NCI-H526 (cell line): ENCODE measurements at regions not wholly inside any gene's neighbourhood (a gene's known extent, or its start where the extent isn't known, plus 50 kb on each side); places are given as distances from the start of the nearest gene placed in this dataset.

ENCODE experiments used
- DNase-seq, 2 experiments: peaks; one replicate each; lab custom pipeline; 2025; lab: John Stamatoyannopoulos, UW

DNA sequence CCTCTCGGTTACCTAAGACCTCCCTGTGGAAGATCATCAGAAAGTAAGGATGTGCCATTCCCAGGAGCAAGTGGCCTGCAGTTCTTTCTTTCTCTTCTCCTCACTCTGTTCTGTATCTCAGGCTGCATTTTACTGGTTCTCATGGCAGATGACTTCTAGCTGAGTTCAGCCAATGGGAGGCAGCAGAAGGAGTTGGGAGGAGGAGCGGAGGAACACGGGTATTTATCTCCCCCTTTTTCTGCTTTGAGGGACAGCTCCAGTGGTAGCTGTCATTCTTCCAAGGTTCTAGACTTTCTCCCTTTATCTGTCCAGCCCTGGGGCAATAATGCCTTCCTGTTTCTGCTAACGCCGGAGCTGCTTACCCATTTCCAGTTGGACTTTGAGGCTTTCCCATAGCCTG, 339.9 kb downstream of the NR2F2 start:
- DNase-seq: no peak

DNA sequence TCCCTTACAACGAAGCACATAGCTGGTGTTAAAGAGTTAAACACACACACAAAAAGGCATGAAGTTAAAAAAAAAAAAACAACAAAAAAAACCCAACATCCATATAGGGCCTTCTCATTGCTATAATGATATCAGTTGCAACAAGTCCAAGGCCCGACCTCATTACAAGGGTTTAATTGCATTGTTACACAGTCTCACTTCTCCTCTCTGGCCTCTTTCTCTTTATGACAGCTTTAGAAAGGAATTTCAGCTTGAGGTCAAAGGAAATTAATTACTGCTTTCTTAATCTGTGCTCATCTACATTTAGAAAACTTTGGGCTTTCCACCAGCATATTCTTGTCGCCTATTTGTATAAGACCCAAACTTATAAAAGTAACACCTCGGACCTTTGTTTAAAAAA, 342.1 kb downstream of the NR2F2 start:
- DNase-seq: no peak

DNA sequence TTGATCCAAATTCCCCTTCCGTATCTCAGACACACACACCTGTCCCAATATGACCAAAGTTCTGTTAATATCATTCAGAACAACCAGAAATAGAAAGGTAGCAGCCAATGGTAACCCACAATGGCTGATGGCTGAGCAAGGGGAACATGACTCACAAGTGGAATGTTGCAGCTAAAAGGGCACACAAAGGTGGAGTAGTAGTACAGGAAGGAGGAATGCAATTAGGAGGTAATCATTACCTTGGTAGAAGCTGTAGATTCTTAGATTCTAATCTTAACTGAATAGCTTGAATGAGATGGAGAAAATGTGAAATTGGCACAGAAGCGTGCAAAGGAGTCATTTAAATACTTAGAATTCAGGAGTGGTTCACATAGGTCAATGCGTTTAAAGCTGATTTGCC, 347.9 kb downstream of the NR2F2 start:
- no peak for DNase-seq

DNA sequence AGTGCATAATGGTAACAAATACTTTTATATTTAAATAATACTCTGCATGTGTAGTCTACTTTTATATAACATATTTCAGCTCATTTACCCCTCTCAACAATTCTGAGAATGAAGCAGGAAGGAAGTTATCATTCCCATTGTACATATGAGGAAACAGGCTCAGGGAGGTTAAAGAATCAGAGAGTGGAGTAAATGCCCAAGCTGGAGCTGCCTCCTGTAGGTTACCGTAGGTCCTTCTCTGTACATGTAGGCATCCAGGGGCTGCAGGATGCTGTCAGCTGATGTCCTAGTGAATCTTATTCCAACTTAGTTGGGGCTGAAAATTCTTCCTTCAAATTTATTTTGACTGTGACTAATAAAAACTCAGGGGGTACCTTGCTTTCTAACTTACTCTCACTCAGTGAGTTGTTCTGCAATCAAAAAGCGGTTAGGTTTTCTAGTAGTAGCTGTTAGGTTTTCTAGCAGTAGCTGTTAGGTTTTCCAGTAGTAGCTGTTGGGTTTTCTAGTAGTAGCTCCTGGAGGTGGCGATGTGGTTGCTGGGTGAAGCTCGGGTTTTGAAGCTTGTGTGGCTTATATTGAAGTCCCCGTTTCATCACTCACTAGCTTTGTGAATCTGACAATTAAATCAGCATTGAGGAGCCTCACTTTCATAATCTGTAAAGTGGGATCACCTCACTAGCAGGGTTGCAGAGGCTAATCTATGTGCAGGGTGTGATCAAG, 357.0 kb downstream of the NR2F2 start:
- DNase-seq: no peak

DNA sequence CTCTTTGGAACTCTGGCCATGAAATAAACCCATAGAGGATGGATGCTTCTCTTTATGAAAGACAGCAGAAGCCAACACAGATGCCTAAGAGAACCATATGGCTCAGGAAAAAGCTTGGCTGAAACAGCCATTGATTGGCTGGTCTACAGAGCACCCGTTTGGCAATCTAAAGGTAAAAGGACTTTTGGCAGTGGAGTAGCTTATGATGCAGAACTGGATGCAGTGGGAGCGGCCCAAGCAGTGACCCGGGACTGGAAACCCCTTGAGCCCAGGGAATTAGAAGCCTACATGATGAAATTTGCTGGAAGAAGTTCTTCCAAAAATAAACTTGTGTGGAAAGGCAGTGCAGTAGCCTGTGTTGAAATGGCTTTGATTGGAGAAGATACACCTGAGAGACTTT, 360.2 kb downstream of the NR2F2 start:
- DNase-seq: no peak

DNA sequence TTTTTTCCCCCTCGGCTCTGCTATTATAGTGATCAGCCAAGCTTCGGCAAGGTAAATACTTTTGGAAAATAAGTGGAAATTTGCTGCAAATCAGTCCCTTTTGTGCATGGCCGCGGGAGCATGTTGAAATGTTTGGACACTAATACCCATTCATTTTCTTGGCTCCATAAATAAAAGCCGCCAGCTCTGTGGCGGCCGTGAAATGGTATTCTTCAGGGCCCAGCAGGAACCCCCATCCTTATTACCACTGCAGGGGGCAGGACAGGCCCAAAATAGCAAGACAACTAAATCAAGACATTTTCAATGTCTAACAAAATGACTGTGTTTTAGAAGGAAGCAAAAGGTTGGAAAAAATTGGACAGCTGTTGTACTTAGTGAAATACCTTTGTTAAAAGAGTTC, 362.3 kb downstream of the NR2F2 start:
- no peak for DNase-seq

DNA sequence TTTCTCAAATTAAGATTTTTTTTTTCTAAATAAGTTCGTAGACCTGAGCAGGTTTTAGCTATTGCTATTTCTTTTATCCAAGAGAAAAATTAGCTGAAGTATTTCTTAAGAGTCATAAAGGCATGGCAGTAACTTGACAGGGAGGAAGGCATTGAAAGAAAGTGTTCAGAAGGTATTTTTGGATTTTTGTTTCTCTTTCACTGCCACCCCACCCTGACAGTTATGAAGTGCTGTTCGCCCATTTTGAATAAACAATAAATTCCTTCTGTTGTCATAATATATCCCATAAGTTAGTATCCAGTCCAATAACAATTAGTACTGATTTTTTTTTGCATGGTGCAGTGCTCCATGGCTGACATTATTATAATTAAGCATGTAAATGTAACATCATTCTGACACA, 363.0 kb downstream of the NR2F2 start:
- DNase-seq: no peak

DNA sequence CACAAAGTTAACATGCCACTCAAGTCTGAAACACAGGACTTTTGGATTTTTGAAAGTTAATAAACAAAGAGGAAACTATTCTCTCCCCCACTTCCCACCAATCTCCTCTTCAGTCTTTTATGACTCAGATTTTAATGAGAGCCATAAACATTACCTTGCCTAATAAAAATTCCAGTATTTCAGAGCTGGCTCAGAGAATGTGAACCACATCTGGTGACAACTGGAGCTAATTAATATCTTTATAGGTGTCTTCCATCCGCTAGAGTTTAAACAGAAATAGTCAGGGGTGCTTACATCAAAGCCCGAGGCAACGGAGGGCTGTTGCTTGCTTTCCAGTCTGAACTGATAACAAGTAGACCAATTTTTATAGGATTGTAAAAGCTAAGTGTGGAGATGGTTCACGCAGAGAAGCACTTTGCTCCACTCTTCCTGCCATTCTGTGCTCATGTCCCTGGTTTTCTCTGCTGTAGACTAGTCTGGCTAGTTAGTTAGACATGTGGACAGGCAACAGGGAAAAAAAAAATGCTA, 363.6 kb downstream of the NR2F2 start:
- no peak for DNase-seq

DNA sequence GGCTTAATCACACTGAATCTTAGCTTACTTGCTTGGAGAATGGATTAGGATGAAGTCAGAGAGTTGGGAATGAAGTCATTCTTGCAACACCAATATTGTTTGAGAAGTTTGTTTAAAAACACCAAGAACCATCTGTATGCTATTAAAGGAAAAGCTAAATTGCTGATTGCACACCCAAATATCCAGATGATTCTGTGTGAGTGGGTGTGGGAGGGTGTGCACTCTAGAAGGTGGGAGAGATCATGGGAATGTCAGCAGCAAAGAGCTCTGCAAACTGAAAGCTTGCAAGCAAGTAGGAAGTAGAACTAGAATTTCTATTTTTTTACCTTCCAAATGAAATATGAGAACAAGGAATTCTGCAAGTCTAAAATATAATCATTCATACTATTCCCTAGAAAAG, 364.9 kb downstream of the NR2F2 start:
- DNase-seq: no peak

DNA sequence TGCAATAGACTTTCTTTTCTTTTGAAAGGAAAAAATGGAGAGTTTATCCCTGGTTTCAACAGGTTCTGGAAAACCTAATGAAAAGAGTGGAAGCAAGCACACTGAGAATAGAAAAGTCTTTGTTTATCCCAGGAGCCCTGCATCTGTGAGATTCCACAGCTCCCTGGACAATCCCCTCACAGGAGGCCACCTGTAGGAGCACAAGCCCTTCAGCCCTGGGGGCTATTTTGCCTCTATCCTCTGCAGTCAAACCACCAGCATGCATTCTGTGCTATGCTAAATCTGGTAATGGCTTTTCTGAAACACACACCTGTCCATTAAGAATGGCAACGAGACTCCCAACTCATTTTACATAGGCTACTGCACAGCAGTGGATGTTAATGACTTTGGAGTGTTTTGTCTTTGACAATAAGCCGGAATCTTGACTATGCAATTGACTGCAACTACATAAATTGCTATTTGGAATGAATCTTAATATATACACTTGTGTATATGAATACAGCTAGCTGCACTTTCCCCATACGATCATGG, 369.4 kb downstream of the NR2F2 start:
- peak; percentile 23 to 29 for DNase-seq

DNA sequence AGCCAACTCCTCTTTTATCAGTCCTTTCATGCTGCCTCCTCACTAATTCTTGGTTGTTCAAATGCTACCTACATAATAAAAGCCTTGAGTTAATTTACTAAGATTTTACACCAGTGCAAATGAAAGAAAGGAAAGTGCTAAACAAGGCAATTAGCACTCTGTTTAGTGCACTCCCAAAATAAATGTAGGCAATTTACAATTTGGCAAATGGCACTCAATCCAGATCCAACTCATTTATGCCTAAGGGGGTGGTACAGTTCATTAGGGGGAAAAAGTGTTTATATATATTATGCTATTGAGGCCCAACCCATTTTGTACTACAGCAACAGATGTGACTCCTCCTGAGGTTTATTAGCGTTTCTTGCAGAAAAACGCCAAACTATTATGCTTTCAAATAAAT, 370.1 kb downstream of the NR2F2 start:
- DNase-seq: no peak

DNA sequence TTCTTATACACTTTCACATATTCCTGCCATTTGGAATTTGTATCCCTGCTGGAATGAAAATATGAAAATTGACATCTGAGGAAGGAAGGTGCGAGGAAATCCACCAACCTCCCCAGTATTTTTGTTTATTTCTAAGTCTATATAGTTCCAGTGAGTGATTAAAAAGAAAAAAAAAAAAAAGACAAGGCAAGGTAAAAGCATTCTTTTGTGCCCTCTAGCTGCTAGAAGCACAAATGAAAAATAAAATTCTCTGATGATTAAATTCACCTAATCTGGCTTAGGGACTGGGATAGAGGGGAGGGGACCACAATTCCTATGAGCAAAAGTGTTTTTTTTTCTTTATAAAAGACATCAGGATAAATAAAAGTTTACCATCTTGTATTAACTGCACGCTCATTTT, 370.9 kb downstream of the NR2F2 start:
- no peak for DNase-seq

DNA sequence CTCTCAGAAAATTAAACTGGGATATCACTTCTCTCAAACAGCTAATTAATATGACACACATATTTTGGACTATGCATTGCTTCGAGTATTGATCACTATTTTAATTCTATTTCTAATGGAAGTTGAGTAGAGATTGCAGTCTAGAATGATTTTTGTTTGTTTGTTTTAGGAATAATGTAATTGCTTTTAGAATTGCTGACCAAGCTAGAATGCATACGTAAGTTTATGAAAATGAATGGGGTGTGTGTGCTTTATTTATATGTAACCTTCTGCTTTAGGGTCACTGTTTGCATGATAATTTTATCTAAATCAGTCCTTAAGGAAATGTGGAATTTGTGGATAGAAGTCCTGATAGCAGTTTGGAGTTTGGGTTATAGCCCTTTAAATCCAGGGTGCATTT, 371.4 kb downstream of the NR2F2 start:
- no peak for DNase-seq

DNA sequence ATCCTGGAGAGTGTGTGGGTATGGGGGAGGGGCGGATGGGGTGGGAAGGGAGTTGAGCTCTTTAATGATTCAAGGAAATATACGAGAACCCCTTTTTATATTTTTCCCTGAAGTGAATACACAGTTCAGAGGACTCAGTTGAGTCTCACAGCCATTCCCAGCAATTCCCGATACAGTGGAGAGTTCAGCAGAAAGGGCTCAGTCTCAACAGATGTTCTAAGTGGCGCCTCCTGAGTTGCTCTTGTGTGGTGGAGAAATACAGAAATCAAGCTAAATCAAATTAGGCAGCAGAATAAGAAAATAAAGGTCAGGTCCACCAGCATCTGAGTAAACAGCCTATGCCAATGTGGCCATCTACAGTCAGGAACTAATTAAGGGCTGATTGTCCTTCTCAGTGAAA, 372.1 kb downstream of the NR2F2 start:
- no peak for DNase-seq

DNA sequence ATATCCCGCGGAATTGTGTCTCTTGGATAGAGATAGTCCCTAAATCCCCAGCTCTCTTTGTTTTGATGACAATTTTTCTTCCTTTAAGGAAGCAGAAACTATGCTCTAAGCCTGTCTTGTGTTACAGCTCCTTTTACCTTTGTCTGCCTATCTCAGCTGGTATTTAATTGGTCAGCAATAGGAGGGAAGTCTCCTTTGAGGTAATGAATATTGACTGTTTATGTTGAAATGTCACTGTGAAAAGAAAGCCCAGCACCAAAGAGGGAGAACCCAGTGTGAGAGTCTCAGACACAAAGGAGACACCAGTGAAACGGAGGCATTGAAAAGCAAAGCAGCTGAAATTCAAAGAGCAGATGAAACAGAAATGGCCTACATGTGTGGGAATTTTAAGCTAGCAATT, 372.6 kb downstream of the NR2F2 start:
- DNase-seq: no peak

DNA sequence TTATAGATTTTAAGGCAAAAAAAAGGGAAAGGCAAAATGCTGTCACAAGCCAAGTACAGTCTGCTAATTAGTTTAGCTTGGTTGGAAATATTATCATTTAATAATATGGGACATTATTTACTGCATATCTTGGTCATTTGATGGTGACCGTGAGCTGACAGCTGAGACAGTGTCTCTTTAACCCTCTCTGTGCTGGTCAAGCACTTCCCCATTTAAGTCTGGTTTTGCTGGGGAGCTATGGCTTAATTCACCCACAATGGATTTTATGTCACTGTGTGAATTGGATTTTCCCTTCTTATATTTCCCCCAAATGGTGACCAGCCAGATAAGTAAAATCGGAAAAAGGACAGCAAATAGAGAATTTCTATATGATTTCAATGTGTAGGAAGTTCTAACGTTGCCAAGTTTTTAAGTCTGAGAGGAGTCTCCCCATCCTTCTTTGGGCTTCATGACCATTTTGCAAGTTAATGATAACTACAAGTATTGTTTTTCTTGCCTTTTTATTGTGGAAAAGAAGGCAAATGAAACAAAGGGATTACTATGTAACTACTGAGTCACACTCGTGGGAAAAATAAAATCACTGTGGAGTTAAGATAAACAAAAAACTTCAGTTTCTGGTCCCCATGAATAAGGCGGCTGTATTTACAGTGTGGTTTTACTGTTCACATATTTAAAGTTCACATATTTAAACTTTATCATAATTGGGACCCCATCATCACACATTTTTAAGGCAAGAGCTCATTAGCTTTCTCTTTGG, 373.5 kb downstream of the NR2F2 start:
- no peak for DNase-seq

DNA sequence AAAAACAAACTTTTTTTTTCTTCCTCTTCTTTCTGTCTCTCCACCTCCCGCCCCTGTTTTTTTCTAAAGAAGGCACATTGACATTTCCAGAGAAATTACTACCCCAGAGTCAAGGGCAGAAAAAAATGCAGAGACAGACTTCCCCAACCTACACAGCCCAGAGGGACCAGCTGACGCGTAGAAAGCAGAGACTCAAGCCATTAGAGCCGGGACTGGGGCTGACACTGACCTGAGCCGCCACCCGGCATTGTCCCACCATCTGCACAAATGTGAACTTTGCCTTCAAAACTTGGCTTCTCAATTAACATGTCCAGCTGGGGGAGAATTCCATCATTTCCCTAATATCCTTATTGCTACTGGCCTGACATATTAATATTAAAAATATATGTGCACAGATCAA, 385.6 kb downstream of the NR2F2 start:
- DNase-seq: no peak

DNA sequence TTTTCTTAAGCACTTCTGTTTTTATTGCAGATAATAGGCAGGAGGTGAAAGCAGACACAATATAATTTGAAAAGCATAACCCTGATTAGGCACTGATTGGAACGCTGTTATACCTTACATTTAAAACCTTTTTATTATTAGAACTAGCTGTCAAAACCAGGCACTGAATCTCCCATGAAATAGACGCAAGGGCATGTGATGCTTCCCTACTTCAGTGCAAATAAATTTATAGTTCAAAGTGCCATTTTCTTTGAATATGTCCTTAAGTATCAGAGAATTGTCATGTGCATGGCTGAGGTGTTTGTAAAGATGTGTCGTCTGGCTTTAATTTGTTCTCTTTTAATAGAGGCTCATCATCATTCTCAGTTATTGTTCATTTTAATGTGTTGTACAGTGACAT, 386.0 kb downstream of the NR2F2 start:
- DNase-seq: no peak

DNA sequence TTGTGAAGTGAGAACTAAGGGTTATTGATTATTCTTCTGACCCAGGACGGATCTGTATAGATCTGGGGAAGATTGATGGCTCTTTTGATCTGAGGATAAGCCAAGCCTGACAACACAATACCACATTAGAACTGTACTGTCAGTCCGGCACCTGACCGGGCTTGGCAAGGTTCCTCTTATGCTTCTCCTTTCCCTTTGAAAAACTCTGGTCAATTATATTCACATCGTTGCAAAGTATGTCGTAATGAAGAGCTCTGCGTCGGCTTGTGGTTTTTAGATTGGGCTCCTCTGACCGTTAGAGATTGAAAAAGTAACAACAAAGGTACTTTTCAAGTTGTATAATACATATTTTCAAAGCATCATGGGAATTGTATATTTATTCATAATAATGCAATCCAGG, 389.8 kb downstream of the NR2F2 start:
- DNase-seq: no peak

DNA sequence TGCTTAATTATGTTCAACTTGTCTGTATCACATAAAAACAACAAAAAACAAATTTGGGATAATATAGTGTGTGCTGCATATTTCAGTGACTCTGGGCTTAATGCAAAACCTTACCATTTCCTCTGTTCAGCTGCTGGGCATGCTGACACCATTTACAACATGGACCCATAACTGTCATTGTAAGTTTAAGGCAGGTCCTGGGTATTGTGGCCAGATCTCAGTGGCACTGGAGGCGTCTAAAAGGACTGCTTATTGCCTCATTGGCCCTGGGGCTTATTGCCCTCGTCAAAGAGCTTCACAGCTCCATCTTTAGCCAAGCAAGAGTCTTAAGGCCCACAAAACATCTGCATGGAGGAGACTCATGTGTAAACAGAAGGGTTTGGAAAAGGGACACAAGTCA, 390.2 kb downstream of the NR2F2 start:
- no peak for DNase-seq

DNA sequence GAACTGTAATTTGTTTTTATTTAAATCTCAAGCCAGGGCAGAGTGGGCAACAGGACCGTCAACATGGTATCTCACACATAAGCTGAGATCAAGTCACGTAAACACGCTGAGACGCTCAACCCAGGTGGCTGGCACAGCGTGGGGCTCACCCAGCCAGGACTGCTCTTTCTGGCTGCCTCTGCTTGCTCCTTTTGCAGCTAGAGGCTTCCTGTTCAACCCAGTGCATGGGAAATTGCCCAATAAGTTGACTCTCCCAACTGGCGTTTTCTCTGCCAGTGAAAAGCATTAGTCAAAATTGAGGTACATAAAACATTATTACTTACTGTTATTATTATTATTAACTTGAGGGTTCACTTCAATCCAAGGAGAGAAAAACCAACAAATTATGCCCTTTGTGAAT, 398.1 kb downstream of the NR2F2 start:
- DNase-seq: no peak

DNA sequence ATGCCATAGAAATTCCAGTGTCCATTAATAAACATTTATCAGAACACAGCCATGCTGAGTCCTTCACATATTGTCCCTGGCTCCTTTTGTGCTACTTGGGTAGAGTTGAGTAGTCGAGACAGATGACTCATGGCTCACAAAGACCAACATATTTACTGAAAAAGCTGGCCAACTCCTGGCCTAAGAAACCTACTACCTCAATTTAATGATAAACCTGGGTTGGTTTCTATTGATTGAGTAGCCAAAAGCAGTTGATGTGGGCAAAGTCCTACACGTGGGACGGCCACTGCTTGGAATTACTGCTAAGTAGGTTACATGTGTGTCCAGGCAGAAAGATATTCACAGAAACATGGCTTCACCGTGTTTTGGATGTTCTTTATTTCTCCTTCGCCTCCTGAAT, 402.2 kb downstream of the NR2F2 start:
- no peak for DNase-seq

DNA sequence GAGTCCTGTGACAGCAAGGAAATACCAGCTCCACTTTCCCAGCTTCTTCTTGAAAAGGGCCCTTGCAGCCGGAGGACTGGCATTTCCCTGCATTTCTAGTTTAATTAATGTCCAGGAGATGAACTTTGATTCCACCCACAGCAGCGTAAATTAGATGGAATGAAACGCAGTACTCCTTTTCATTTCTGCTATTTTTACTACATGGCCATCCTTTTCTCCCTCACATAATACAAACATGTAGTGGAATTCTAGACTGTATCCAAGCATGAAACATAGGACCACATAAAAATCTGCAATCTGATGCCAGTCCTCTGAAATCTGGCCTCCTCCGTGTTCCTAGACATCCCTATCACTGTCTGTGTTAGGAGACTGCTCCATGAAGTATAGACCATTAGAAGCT, 403.2 kb downstream of the NR2F2 start:
- no peak for DNase-seq
